HG02970 (cell line): ENCODE measurements at regions not wholly inside any gene's neighbourhood (a gene's known extent, or its start where the extent isn't known, plus 50 kb on each side); places are given as distances from the start of the nearest gene placed in this dataset.
"Not testable (repeated sequence)": the region's sequence is repeated elsewhere in the genome, so short reads cannot be mapped to it uniquely, and the experiment has no call there.

Experiments used
- ATAC-seq: cut with Tn5 transposase; IDR thresholded peaks from one replicate; pipeline ENCODE4 v1.9.1; 2021; ENCODE audit warnings: mild to moderate bottlenecking, moderate library complexity, moderate number of reproducible peaks; ENCODE audit not compliant: unreplicated experiment, low FRiP score

GRCh38 chr12:58668233-58668632 is 252.1 kb downstream of the LRIG3 start:
- no peak for ATAC-seq

- no peak for ATAC-seq
Observed at GRCh38 chr12:58668871-58669270, 251.4 kb downstream of the LRIG3 start.

- ATAC-seq = no peak
Observed at GRCh38 chr12:58670623-58671022, 249.7 kb downstream of the LRIG3 start.

GRCh38 chr12:58671196-58671595 is 249.1 kb downstream of the LRIG3 start:
- no peak for ATAC-seq

- no peak for ATAC-seq
Observed at GRCh38 chr12:58673021-58673420, 247.3 kb downstream of the LRIG3 start.

- ATAC-seq = not testable (repeated sequence)
Observed at GRCh38 chr12:58677833-58678232, 242.5 kb downstream of the LRIG3 start.

GRCh38 chr12:58678753-58679152 is 241.6 kb downstream of the LRIG3 start:
- no peak for ATAC-seq

GRCh38 chr12:58681730-58682129 is 238.6 kb downstream of the LRIG3 start:
- ATAC-seq = no peak

- no peak for ATAC-seq
Observed at GRCh38 chr12:58695263-58695662, 225.0 kb downstream of the LRIG3 start.

- no peak for ATAC-seq
Observed at GRCh38 chr12:58701536-58701935, 218.8 kb downstream of the LRIG3 start.

- ATAC-seq = no peak
Observed at GRCh38 chr12:58703866-58704265, 216.4 kb downstream of the LRIG3 start.

GRCh38 chr12:58704770-58705169 is 215.5 kb downstream of the LRIG3 start:
- not testable (repeated sequence) for ATAC-seq

GRCh38 chr12:58710901-58711300 is 209.4 kb downstream of the LRIG3 start:
- no peak for ATAC-seq

GRCh38 chr12:58711974-58712373 is 208.3 kb downstream of the LRIG3 start:
- no peak for ATAC-seq

- no peak for ATAC-seq
Observed at GRCh38 chr12:58712976-58713375, 207.3 kb downstream of the LRIG3 start.

- no peak for ATAC-seq
Observed at GRCh38 chr12:58719161-58719560, 201.1 kb downstream of the LRIG3 start.

- ATAC-seq = no peak
Observed at GRCh38 chr12:58720421-58720820, 199.9 kb downstream of the LRIG3 start.

GRCh38 chr12:58725400-58726105 is 194.8 kb downstream of the LRIG3 start:
- ATAC-seq = no peak

- ATAC-seq = no peak
Observed at GRCh38 chr12:58727521-58727920, 192.8 kb downstream of the LRIG3 start.

GRCh38 chr12:58728397-58728796 is 191.9 kb downstream of the LRIG3 start:
- ATAC-seq = no peak

- ATAC-seq = no peak
Observed at GRCh38 chr12:58731096-58731495, 189.2 kb downstream of the LRIG3 start.

- ATAC-seq = no peak
Observed at GRCh38 chr12:58732894-58733293, 187.4 kb downstream of the LRIG3 start.

- no peak for ATAC-seq
Observed at GRCh38 chr12:58741226-58741625, 179.1 kb downstream of the LRIG3 start.
